ENCODE measurements at regions not wholly inside any gene's neighbourhood (a gene's known extent, or its start where the extent isn't known, plus 50 kb on each side); places are given as distances from the start of the nearest gene placed in this dataset.

- DNase-seq: no peak
Measured at GRCh38 chr3:35565048-35565447, 74.3 kb upstream of the ARPP21 start.

Measured in activated gamma-delta T cell treated with Interleukin-2 at 50 U/mL for 16 hours (primary cell).